ENCODE measurements at regions not wholly inside any gene's neighbourhood (a gene's known extent, or its start where the extent isn't known, plus 50 kb on each side); places are given as distances from the start of the nearest gene placed in this dataset.
"Not testable (repeated sequence)": the region's sequence is repeated elsewhere in the genome, so short reads cannot be mapped to it uniquely, and the experiment has no call there.

DNA sequence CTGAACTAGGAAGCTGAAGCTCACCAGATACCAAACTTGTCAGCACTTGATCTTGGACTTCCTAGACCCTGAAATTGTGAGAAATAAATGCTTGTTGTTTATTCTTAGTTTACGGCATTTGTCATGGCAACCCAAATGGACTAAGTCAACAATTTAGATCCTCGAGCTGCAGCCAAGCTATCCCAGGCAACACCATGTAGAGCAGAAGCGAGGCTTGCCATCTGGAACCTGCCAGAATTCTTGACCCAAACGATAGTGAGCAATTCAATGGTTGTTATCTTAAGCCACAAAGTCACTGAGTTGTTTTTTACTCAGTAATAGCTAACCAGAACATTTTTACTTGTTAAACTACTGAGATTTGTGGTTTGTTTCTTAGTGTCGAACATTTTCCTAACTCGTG lies 458.5 kb upstream of the FLRT2 start:
- DNase-seq (ENCODE audit: low read depth) = no peak
- no peak for FAIRE-seq
- Histone ChIP-seq H3K36me3 (ENCODE audit: control insufficient read depth, insufficient read depth, low read length) (no peaks in the 10 kb centered on the region), H3K27me3 (ENCODE audit: control insufficient read depth, insufficient read depth, low read length) (peaks cover 2% of the 10 kb centered on the region), H3K4me3 (ENCODE audit: low read depth, low read length) (no peak overlapping the region)
- TF ChIP-seq, protein P1, sequence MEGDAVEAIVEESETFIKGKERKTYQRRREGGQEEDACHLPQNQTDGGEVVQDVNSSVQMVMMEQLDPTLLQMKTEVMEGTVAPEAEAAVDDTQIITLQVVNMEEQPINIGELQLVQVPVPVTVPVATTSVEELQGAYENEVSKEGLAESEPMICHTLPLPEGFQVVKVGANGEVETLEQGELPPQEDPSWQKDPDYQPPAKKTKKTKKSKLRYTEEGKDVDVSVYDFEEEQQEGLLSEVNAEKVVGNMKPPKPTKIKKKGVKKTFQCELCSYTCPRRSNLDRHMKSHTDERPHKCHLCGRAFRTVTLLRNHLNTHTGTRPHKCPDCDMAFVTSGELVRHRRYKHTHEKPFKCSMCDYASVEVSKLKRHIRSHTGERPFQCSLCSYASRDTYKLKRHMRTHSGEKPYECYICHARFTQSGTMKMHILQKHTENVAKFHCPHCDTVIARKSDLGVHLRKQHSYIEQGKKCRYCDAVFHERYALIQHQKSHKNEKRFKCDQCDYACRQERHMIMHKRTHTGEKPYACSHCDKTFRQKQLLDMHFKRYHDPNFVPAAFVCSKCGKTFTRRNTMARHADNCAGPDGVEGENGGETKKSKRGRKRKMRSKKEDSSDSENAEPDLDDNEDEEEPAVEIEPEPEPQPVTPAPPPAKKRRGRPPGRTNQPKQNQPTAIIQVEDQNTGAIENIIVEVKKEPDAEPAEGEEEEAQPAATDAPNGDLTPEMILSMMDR (IDR thresholded peaks at IDR 0.05; ENCODE audit: insufficient read depth, low read length, severe bottlenecking) = no peak

DNA sequence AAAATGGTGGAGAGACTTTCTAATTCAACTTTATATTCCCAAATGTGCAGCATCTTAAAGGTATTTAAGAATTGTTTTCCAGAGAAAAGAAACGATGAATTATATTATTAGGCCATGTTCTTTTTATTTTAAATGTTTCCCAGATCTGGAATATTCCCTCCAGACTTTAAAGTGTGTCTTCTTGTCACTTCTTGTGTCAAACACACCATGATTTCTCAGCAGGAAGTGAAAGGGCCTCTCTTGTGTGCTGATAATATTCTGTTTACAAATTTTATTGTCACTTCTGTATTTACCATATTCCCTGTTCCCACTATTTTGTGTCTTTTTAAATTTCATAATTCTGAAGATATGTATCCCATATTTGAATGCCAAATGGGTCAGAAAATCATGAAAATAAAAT lies 455.0 kb upstream of the FLRT2 start:
- Histone ChIP-seq H3K36me3 (ENCODE audit: control insufficient read depth, insufficient read depth, low read length) (no peaks in the 10 kb centered on the region), H3K4me3 (ENCODE audit: low read depth, low read length) (no peak overlapping the region), H3K27me3 (ENCODE audit: control insufficient read depth, insufficient read depth, low read length) (peaks cover 2% of the 10 kb centered on the region)
- TF ChIP-seq, protein P1 (IDR thresholded peaks at IDR 0.05; ENCODE audit: insufficient read depth, low read length, severe bottlenecking) = no peak
- DNase-seq (ENCODE audit: low read depth) (no peak), FAIRE-seq (no peak)

DNA sequence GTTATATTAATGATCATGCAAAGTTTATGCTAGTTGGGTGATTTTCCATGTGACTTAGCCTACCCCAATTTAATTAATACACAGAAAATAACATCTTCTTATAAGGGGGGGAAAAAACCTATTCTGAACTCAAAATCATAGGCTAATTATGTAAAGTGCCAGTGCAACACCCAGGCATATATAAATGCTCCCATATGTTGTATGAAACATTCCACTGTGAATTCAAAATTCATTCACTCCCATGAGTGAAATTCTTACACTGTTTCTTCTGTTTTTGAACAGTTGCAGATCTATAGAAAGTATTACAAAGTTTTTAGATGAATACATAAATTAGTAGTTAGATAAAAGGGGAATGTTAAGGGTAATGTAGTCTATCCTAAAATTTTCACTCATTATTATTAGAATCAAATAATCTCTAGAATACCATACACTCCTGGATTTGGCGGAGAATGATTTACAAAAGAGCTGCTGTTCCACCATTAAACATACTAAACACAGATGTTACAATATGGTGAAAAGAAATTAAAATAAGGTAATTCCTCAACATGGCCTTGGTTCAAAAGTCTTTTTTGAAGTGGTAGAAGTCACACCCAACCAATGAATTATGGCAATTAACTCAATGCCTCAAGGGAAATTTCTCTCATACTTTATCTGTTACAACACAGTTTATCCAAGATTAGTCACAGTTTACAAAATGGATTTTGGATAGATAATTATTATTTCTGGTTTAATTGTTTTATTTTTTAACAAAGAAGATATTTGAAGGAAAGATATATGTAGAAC lies 454.1 kb upstream of the FLRT2 start:
- TF ChIP-seq, protein P1 (IDR thresholded peaks at IDR 0.05; ENCODE audit: insufficient read depth, low read length, severe bottlenecking) = no peak
- FAIRE-seq (no peak), DNase-seq (ENCODE audit: low read depth) (peak; percentile 61)
- H3K36me3 ChIP-seq (ENCODE audit: control insufficient read depth, insufficient read depth, low read length) = no peaks in the 10 kb centered on the region
- H3K4me3 ChIP-seq (ENCODE audit: low read depth, low read length) = no peak overlapping the region
- H3K27me3 ChIP-seq (ENCODE audit: control insufficient read depth, insufficient read depth, low read length) = peaks cover 4% of the 10 kb centered on the region

DNA sequence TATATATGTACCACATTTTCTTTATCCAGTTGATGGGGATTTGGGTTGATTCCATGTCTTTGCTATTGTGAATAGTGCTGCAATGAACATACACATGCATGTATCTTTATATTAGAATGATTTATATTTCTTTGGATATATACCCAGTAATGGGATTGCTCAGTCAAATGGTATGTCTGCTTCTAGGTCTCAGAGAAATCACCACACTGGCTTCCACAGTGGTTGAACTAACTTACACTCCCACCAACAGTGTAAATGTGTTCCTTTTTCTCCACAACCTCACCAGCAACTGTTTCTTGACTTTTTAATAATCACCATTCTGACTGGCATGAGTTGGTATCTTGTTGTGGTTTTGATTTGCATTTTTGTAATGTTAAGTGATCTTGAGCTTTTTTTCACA lies 452.2 kb upstream of the FLRT2 start:
- not testable (repeated sequence) for DNase-seq (ENCODE audit: low read depth); H3K27me3 ChIP-seq (ENCODE audit: control insufficient read depth, insufficient read depth, low read length); FAIRE-seq; H3K4me3 ChIP-seq (ENCODE audit: low read depth, low read length); H3K36me3 ChIP-seq (ENCODE audit: control insufficient read depth, insufficient read depth, low read length)

DNA sequence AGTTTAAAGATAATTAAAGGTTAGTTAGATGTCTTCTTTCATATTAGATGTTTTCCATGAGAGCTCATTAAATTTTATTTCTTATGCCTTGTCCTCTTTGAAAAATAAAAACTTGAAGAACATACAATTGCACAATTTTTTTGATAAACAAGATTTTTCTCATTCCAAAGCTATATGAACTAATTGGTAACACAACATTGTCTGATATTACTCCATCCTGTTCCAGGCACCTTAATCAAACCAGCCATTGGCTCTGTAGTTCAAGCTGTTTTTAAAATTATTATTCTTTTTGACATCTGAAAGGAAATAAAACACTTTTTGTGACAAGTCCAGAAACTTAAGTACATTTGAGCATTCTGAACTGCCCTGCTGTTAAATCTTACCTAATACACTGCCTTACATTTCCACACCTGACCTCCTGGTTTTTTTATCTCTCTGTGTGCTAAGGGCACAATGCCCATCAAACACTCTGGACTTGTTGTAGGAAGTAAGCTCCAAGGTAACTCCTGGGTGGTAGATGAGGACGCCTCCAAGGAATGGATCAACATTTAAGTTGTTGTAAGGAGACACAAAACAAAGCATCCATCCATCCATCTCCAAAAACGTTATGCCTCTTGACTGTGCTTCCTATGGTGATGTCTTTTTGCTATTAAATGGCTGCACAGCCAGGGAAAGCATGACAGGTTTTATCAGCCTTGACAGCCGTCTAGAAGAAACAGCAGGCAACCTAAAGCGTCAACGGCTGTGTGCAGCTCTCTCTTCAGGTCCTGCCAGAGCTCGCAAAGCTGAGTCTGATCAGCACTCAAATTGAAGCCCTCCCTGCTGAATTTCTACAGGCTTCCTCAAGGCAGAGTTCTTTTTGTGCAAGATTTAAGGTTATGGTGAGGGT lies 449.9 kb upstream of the FLRT2 start:
- FAIRE-seq (no peak), DNase-seq (ENCODE audit: low read depth) (no peak)
- H3K36me3 ChIP-seq (ENCODE audit: control insufficient read depth, insufficient read depth, low read length) = no peaks in the 10 kb centered on the region
- TF ChIP-seq, protein P1 (IDR thresholded peaks at IDR 0.05; ENCODE audit: insufficient read depth, low read length, severe bottlenecking) = no peak
- no peak overlapping the region for H3K4me3 ChIP-seq (ENCODE audit: low read depth, low read length)
- peaks cover 2% of the 10 kb centered on the region for H3K27me3 ChIP-seq (ENCODE audit: control insufficient read depth, insufficient read depth, low read length)

DNA sequence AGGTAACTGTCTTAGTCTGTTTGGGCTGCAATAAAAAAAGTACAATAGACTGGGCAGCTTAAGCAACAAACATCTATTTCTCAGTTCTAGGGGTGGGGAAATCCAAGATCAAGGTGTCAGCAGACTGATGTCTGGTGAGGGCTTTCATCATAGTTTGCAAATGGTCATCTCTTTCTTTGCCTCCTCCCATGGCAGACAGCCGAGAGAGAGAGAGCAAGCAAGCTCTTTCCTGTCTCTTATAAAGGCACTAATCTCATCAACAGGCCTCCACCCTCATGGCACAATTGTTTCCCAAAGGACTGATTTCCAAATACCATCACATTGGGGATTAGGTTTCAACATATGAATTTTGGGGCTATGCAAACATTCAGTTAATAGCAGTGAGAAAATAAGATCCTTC lies 445.6 kb upstream of the FLRT2 start:
- no peaks in the 10 kb centered on the region for H3K36me3 ChIP-seq (ENCODE audit: control insufficient read depth, insufficient read depth, low read length)
- H3K4me3 ChIP-seq (ENCODE audit: low read depth, low read length) = no peak overlapping the region
- TF ChIP-seq, protein P1 (IDR thresholded peaks at IDR 0.05; ENCODE audit: insufficient read depth, low read length, severe bottlenecking) = no peak
- FAIRE-seq (no peak), DNase-seq (ENCODE audit: low read depth) (no peak)
- H3K27me3 ChIP-seq (ENCODE audit: control insufficient read depth, insufficient read depth, low read length) = peaks cover 2% of the 10 kb centered on the region
